ENCODE measurements at regions not wholly inside any gene's neighbourhood (a gene's known extent, or its start where the extent isn't known, plus 50 kb on each side); places are given as distances from the start of the nearest gene placed in this dataset.

- Mint-ChIP-seq H3K9me3 (peaks cover 2 to 22% (median 17%) of the 10 kb centered on the region in 7 donors), H3K4me3 (no peak overlapping the region)
- no peak for ATAC-seq (ENCODE audit: low read depth in 2 of 2)
Measured at GRCh38 chr9:6160579-6160978, 55.0 kb upstream of the IL33 start.

GRCh38 chr9:6153425-6153824 is 62.2 kb upstream of the IL33 start:
- peaks cover 0 to 5% (median 0%) of the 10 kb centered on the region in 7 donors for H3K9me3 Mint-ChIP-seq
- no peaks in the 10 kb centered on the region for H3K9me3 ChIP-seq (ENCODE audit: control insufficient read depth in 2 of 2, low read length in 2 of 2)
- peaks cover 2% of the 10 kb centered on the region for H3K27me3 ChIP-seq (ENCODE audit: control insufficient read depth, insufficient read depth, low read length)
- no peak overlapping the region for H3K27ac ChIP-seq (ENCODE audit: insufficient read depth, low read length, poor library complexity, severe bottlenecking)
- no peaks in the 10 kb centered on the region for H3K36me3 ChIP-seq (ENCODE audit: control insufficient read depth, insufficient read depth, low read length)
- H3K27me3 Mint-ChIP-seq, result peaks cover 29% of the 10 kb centered on the region
- DNase-seq (no peak), ATAC-seq (ENCODE audit: low read depth in 2 of 2) (no peak)
- no peaks in the 10 kb centered on the region for H3K36me3 Mint-ChIP-seq
- H3K4me3 ChIP-seq (ENCODE audit: low read depth, low read length), result no peak overlapping the region
- H3K4me3 Mint-ChIP-seq, result no peak overlapping the region
- no peaks in the 10 kb centered on the region for H3K4me1 Mint-ChIP-seq
- H3K4me1 ChIP-seq (ENCODE audit: control insufficient read depth, insufficient read depth, low read length, poor library complexity, severe bottlenecking), result no peaks in the 10 kb centered on the region
- H3K27ac Mint-ChIP-seq, result no peak overlapping the region

More at GRCh38 chr9:6160579-6160978, 55.0 kb upstream of the IL33 start:
- Mint-ChIP-seq H3K27ac (no peak overlapping the region), H3K27me3 (peaks cover 8% of the 10 kb centered on the region), H3K36me3 (no peaks in the 10 kb centered on the region), H3K4me1 (no peaks in the 10 kb centered on the region)
- Histone ChIP-seq H3K36me3 (ENCODE audit: control insufficient read depth, insufficient read depth, low read length) (no peaks in the 10 kb centered on the region), H3K27me3 (ENCODE audit: control insufficient read depth, insufficient read depth, low read length) (peaks cover 2% of the 10 kb centered on the region), H3K4me1 (ENCODE audit: control insufficient read depth, insufficient read depth, low read length, poor library complexity, severe bottlenecking) (no peaks in the 10 kb centered on the region), H3K9me3 (ENCODE audit: control insufficient read depth in 2 of 2, low read length in 2 of 2) (peaks cover 9 to 13% of the 10 kb centered on the region in 2 experiments), H3K27ac (ENCODE audit: insufficient read depth, low read length, poor library complexity, severe bottlenecking) (no peak overlapping the region), H3K4me3 (ENCODE audit: low read depth, low read length) (no peak overlapping the region)
- DNase-seq, result no peak

GRCh38 chr9:6152788-6153187 is 62.8 kb upstream of the IL33 start:
- no peak overlapping the region for H3K27ac ChIP-seq (ENCODE audit: insufficient read depth, low read length, poor library complexity, severe bottlenecking)
- no peak for ATAC-seq (ENCODE audit: low read depth in 2 of 2)
- H3K4me1 ChIP-seq (ENCODE audit: control insufficient read depth, insufficient read depth, low read length, poor library complexity, severe bottlenecking), result no peaks in the 10 kb centered on the region
- Mint-ChIP-seq H3K4me3 (no peak overlapping the region), H3K36me3 (no peaks in the 10 kb centered on the region), H3K4me1 (no peaks in the 10 kb centered on the region), H3K27me3 (peaks cover 29% of the 10 kb centered on the region), H3K27ac (no peak overlapping the region), H3K9me3 (peaks cover 0 to 5% (median 0%) of the 10 kb centered on the region in 7 donors)
- H3K27me3 ChIP-seq (ENCODE audit: control insufficient read depth, insufficient read depth, low read length), result peaks cover 2% of the 10 kb centered on the region
- no peaks in the 10 kb centered on the region for H3K9me3 ChIP-seq (ENCODE audit: control insufficient read depth in 2 of 2, low read length in 2 of 2)
- DNase-seq, result no peak
- no peak overlapping the region for H3K4me3 ChIP-seq (ENCODE audit: low read depth, low read length)
- no peaks in the 10 kb centered on the region for H3K36me3 ChIP-seq (ENCODE audit: control insufficient read depth, insufficient read depth, low read length)

DNA sequence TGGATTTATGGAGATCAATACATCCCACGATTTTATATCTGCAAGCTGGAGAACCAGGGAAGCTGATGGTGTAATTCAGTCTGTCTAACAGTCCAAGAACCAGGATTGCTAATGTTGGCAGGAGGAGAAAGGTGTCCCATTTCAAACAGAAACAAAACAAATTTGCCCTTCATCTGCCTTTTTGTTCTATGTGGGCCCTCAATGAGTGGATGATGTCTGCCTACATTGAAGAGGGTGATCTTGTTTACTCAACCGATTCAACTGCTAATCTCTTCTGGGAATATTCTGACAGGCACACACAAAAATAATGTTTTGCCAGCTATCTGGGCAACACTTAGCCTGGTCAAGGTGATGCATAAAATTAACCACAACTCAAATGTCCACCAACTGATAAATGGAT is 65.1 kb upstream of the IL33 start:
- Histone ChIP-seq H3K36me3 (ENCODE audit: control insufficient read depth, insufficient read depth, low read length) (no peaks in the 10 kb centered on the region), H3K4me1 (ENCODE audit: control insufficient read depth, insufficient read depth, low read length, poor library complexity, severe bottlenecking) (no peaks in the 10 kb centered on the region), H3K4me3 (ENCODE audit: low read depth, low read length) (no peak overlapping the region), H3K9me3 (ENCODE audit: control insufficient read depth in 2 of 2, low read length in 2 of 2) (no peaks in the 10 kb centered on the region), H3K27ac (ENCODE audit: insufficient read depth, low read length, poor library complexity, severe bottlenecking) (no peak overlapping the region), H3K27me3 (ENCODE audit: control insufficient read depth, insufficient read depth, low read length) (no peaks in the 10 kb centered on the region)
- Mint-ChIP-seq H3K36me3 (no peaks in the 10 kb centered on the region), H3K9me3 (peaks cover 0 to 5% (median 0%) of the 10 kb centered on the region in 7 donors), H3K4me1 (no peaks in the 10 kb centered on the region), H3K27ac (no peak overlapping the region), H3K27me3 (peaks cover 21% of the 10 kb centered on the region), H3K4me3 (no peak overlapping the region)
- DNase-seq (no peak), ATAC-seq (ENCODE audit: low read depth in 2 of 2) (no peak)

DNA sequence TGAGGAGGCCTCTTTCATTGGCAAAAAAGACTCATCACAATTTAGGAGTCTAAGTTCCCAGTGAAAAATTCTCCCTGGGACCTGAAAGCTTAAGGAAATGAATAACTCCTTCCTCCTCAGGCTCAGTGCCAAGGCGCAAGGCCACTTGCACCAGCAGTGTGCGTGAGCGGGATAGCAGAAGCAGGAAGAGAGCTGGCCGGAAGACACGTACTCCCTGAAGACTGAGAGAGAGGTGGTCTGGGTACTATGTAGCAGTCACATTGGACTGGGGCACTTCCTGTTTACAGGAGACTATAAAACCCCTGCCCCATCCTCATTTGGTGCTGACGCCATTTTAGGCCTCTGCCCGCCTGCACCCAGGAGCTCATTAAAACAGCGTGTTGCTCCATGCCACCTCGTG is 66.3 kb upstream of the IL33 start:
- H3K27ac Mint-ChIP-seq, result no peak overlapping the region
- Histone ChIP-seq H3K4me1 (ENCODE audit: control insufficient read depth, insufficient read depth, low read length, poor library complexity, severe bottlenecking) (no peaks in the 10 kb centered on the region), H3K4me3 (ENCODE audit: low read depth, low read length) (no peak overlapping the region), H3K9me3 (ENCODE audit: control insufficient read depth in 2 of 2, low read length in 2 of 2) (no peaks in the 10 kb centered on the region), H3K27ac (ENCODE audit: insufficient read depth, low read length, poor library complexity, severe bottlenecking) (no peak overlapping the region), H3K27me3 (ENCODE audit: control insufficient read depth, insufficient read depth, low read length) (no peaks in the 10 kb centered on the region), H3K36me3 (ENCODE audit: control insufficient read depth, insufficient read depth, low read length) (no peaks in the 10 kb centered on the region)
- no peak for ATAC-seq (ENCODE audit: low read depth in 2 of 2)
- H3K4me3 Mint-ChIP-seq, result no peak overlapping the region
- peaks cover 0 to 5% (median 0%) of the 10 kb centered on the region in 7 donors for H3K9me3 Mint-ChIP-seq
- H3K27me3 Mint-ChIP-seq, result peaks cover 14% of the 10 kb centered on the region
- no peak for DNase-seq
- H3K36me3 Mint-ChIP-seq, result no peaks in the 10 kb centered on the region
- no peaks in the 10 kb centered on the region for H3K4me1 Mint-ChIP-seq

GRCh38 chr9:6147846-6148245 is 67.8 kb upstream of the IL33 start:
- no peaks in the 10 kb centered on the region for H3K36me3 Mint-ChIP-seq
- ATAC-seq (ENCODE audit: low read depth in 2 of 2), result no peak
- H3K4me1 Mint-ChIP-seq, result no peaks in the 10 kb centered on the region
- peaks cover 0 to 5% (median 0%) of the 10 kb centered on the region in 7 donors for H3K9me3 Mint-ChIP-seq
- Histone ChIP-seq H3K4me1 (ENCODE audit: control insufficient read depth, insufficient read depth, low read length, poor library complexity, severe bottlenecking) (no peaks in the 10 kb centered on the region), H3K27ac (ENCODE audit: insufficient read depth, low read length, poor library complexity, severe bottlenecking) (no peak overlapping the region), H3K4me3 (ENCODE audit: low read depth, low read length) (no peak overlapping the region), H3K36me3 (ENCODE audit: control insufficient read depth, insufficient read depth, low read length) (no peaks in the 10 kb centered on the region), H3K9me3 (ENCODE audit: control insufficient read depth in 2 of 2, low read length in 2 of 2) (no peaks in the 10 kb centered on the region), H3K27me3 (ENCODE audit: control insufficient read depth, insufficient read depth, low read length) (no peaks in the 10 kb centered on the region)
- H3K4me3 Mint-ChIP-seq, result no peak overlapping the region
- peaks cover 14% of the 10 kb centered on the region for H3K27me3 Mint-ChIP-seq
- no peak overlapping the region for H3K27ac Mint-ChIP-seq
- no peak for DNase-seq

DNA sequence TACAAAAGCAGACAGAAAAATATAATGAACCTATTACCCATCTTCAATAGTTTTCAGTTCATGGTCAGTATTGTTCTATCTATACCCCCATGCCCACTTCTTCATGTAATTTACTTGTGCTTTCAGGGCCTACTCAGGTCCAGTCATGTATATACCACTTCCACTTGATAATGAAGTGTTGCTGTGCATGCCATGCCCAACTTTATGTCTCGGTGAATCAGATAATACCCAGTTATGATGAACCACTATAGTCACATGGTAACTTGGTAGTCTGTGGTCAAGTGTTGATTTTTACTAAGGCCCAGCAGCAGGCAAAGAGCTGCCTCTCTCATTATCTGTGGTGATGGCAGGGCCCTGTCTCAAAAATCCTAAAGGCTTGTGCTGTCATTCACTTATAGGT is 70.7 kb upstream of the IL33 start:
- Mint-ChIP-seq H3K9me3 (peaks cover 0 to 3% (median 0%) of the 10 kb centered on the region in 7 donors), H3K27ac (no peak overlapping the region), H3K27me3 (no peaks in the 10 kb centered on the region), H3K4me1 (no peaks in the 10 kb centered on the region), H3K36me3 (no peaks in the 10 kb centered on the region), H3K4me3 (no peak overlapping the region)
- no peak overlapping the region for H3K4me3 ChIP-seq (ENCODE audit: low read depth, low read length)
- H3K4me1 ChIP-seq (ENCODE audit: control insufficient read depth, insufficient read depth, low read length, poor library complexity, severe bottlenecking), result no peaks in the 10 kb centered on the region
- no peaks in the 10 kb centered on the region for H3K36me3 ChIP-seq (ENCODE audit: control insufficient read depth, insufficient read depth, low read length)
- H3K9me3 ChIP-seq (ENCODE audit: control insufficient read depth in 2 of 2, low read length in 2 of 2), result no peaks in the 10 kb centered on the region
- no peak overlapping the region for H3K27ac ChIP-seq (ENCODE audit: insufficient read depth, low read length, poor library complexity, severe bottlenecking)
- no peaks in the 10 kb centered on the region for H3K27me3 ChIP-seq (ENCODE audit: control insufficient read depth, insufficient read depth, low read length)
- DNase-seq (no peak), ATAC-seq (ENCODE audit: low read depth in 2 of 2) (no peak)

DNA sequence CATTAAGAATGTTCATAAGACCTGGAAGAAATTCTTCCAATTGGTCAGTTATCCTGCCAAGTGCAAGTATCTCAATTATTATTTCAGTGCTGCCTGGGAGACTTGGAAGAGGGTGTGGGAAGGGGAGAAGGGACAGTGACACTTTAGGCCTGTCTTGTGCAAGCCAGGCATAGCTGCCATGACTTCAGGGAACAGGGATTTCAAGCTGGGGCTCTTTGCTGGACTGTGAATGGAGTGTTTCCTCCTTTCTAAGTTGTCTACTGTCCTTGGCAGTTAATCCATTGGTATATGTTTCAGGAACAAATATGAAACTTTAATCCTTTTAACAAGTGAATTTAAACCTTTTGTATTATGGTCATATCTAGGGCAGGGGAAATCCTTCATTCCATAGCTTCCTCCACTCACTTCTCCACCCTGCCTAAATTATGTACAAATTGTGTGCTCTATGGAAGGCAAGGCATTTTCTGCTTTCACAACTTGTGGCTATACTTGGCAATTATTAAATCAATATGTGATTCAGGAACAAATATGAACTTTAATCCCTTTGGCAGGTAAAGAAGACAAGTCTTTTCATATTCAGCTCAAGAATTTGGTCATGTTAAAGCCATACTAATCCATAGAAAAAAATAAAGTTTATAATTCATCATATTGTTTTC is 72.7 kb upstream of the IL33 start:
- Mint-ChIP-seq H3K27ac (no peak overlapping the region), H3K27me3 (no peaks in the 10 kb centered on the region), H3K9me3 (peaks cover 0 to 3% (median 0%) of the 10 kb centered on the region in 7 donors), H3K4me1 (no peaks in the 10 kb centered on the region), H3K36me3 (no peaks in the 10 kb centered on the region), H3K4me3 (no peak overlapping the region)
- Histone ChIP-seq H3K9me3 (ENCODE audit: control insufficient read depth in 2 of 2, low read length in 2 of 2) (no peaks in the 10 kb centered on the region), H3K27ac (ENCODE audit: insufficient read depth, low read length, poor library complexity, severe bottlenecking) (no peak overlapping the region), H3K4me1 (ENCODE audit: control insufficient read depth, insufficient read depth, low read length, poor library complexity, severe bottlenecking) (no peaks in the 10 kb centered on the region), H3K27me3 (ENCODE audit: control insufficient read depth, insufficient read depth, low read length) (no peaks in the 10 kb centered on the region), H3K4me3 (ENCODE audit: low read depth, low read length) (no peak overlapping the region), H3K36me3 (ENCODE audit: control insufficient read depth, insufficient read depth, low read length) (no peaks in the 10 kb centered on the region)
- no peak for DNase-seq
- ATAC-seq (ENCODE audit: low read depth in 2 of 2), result no peak
